ENCODE measurements at regions not wholly inside any gene's neighbourhood (a gene's known extent, or its start where the extent isn't known, plus 50 kb on each side); places are given as distances from the start of the nearest gene placed in this dataset.

DNA sequence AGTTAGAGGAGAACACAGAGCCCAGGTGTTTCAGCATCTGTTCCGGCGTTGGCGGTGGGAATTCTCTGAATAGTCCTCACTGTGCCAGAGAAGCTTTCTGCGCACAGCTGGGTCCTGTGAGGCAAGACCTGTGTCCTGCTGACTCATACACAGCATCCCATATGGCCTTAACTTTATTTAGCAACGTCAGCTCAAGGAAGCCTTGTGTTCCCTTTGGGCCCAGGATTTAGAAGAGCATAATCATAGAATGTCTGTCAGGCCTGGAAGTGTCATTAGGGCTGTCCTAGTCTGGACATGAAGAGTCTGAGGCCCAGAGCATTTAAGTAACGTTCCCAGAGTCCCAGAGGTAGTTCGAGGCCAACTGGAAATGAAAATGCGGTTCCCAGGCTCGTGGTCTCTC is 188.6 kb upstream of the DMRT1 start:
- H3K9me2 ChIP-seq (ENCODE audit: insufficient read depth): peaks cover 3% of the 10 kb centered on the region; the same call in 1 of the 2 replicates
- Mint-ChIP-seq H3K27me3 (ENCODE audit: insufficient read depth, low read depth, poor library complexity) (peaks cover 10% of the 10 kb centered on the region), H3K9me3 (no peaks in the 10 kb centered on the region), H3K36me3 (ENCODE audit: low read depth) (no peaks in the 10 kb centered on the region), H3K4me3 (no peak overlapping the region), H3K4me1 (peaks cover 71% of the 10 kb centered on the region), H3K27ac (0 out of 2 replicates have a peak overlapping the region, but pooled peaks have one; percentile 30)
- peaks cover 2% of the 10 kb centered on the region; the same call in 1 of the 2 replicates for H4K20me1 ChIP-seq (replicated peaks; ENCODE audit: insufficient read depth)
- H3K36me3 ChIP-seq (ENCODE audit: insufficient read depth): no peaks in the 10 kb centered on the region
- no peak for DNase-seq (ENCODE audit: low spot score)
- peaks cover 52% of the 10 kb centered on the region for H3K4me1 ChIP-seq (ENCODE audit: insufficient read depth)
- H3K79me2 ChIP-seq (replicated peaks; ENCODE audit: insufficient read depth): peaks cover 37% of the 10 kb centered on the region
- ATAC-seq: no peak
- H3K27ac ChIP-seq (ENCODE audit: low read depth): no peak overlapping the region
- no peak overlapping the region for H3K4me3 ChIP-seq
- H3F3A ChIP-seq (replicated peaks; ENCODE audit: low read depth): 0 out of 2 replicates have a peak, but pooled peaks cover 5% of the 10 kb centered on the region
- no peak overlapping the region for H3K4me2 ChIP-seq
- no peaks in the 10 kb centered on the region for H3K27me3 ChIP-seq (ENCODE audit: insufficient read depth)
- no peak overlapping the region for H2AFZ ChIP-seq
- TF ChIP-seq, protein P1, sequence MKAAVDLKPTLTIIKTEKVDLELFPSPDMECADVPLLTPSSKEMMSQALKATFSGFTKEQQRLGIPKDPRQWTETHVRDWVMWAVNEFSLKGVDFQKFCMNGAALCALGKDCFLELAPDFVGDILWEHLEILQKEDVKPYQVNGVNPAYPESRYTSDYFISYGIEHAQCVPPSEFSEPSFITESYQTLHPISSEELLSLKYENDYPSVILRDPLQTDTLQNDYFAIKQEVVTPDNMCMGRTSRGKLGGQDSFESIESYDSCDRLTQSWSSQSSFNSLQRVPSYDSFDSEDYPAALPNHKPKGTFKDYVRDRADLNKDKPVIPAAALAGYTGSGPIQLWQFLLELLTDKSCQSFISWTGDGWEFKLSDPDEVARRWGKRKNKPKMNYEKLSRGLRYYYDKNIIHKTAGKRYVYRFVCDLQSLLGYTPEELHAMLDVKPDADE (IDR thresholded peaks at IDR 0.05): no peak
- TF ChIP-seq, protein P2, sequence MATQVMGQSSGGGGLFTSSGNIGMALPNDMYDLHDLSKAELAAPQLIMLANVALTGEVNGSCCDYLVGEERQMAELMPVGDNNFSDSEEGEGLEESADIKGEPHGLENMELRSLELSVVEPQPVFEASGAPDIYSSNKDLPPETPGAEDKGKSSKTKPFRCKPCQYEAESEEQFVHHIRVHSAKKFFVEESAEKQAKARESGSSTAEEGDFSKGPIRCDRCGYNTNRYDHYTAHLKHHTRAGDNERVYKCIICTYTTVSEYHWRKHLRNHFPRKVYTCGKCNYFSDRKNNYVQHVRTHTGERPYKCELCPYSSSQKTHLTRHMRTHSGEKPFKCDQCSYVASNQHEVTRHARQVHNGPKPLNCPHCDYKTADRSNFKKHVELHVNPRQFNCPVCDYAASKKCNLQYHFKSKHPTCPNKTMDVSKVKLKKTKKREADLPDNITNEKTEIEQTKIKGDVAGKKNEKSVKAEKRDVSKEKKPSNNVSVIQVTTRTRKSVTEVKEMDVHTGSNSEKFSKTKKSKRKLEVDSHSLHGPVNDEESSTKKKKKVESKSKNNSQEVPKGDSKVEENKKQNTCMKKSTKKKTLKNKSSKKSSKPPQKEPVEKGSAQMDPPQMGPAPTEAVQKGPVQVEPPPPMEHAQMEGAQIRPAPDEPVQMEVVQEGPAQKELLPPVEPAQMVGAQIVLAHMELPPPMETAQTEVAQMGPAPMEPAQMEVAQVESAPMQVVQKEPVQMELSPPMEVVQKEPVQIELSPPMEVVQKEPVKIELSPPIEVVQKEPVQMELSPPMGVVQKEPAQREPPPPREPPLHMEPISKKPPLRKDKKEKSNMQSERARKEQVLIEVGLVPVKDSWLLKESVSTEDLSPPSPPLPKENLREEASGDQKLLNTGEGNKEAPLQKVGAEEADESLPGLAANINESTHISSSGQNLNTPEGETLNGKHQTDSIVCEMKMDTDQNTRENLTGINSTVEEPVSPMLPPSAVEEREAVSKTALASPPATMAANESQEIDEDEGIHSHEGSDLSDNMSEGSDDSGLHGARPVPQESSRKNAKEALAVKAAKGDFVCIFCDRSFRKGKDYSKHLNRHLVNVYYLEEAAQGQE (IDR thresholded peaks at IDR 0.05; ENCODE audit: unreplicated experiment): no peak
- TF ChIP-seq, protein P3, sequence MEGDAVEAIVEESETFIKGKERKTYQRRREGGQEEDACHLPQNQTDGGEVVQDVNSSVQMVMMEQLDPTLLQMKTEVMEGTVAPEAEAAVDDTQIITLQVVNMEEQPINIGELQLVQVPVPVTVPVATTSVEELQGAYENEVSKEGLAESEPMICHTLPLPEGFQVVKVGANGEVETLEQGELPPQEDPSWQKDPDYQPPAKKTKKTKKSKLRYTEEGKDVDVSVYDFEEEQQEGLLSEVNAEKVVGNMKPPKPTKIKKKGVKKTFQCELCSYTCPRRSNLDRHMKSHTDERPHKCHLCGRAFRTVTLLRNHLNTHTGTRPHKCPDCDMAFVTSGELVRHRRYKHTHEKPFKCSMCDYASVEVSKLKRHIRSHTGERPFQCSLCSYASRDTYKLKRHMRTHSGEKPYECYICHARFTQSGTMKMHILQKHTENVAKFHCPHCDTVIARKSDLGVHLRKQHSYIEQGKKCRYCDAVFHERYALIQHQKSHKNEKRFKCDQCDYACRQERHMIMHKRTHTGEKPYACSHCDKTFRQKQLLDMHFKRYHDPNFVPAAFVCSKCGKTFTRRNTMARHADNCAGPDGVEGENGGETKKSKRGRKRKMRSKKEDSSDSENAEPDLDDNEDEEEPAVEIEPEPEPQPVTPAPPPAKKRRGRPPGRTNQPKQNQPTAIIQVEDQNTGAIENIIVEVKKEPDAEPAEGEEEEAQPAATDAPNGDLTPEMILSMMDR (conservative IDR thresholded peaks at IDR 0.05; ENCODE audit: low read depth in 2 of 2): no peak
- TF ChIP-seq POLR2AphosphoS5 (IDR thresholded peaks at IDR 0.05; ENCODE audit: low read depth) (no peak), ZNF331 (CRISPR knock-in tag; IDR thresholded peaks at IDR 0.05; ENCODE audit: low read depth) (no peak), JUNB (IDR thresholded peaks at IDR 0.05; ENCODE audit: unreplicated experiment) (no peak)

DNA sequence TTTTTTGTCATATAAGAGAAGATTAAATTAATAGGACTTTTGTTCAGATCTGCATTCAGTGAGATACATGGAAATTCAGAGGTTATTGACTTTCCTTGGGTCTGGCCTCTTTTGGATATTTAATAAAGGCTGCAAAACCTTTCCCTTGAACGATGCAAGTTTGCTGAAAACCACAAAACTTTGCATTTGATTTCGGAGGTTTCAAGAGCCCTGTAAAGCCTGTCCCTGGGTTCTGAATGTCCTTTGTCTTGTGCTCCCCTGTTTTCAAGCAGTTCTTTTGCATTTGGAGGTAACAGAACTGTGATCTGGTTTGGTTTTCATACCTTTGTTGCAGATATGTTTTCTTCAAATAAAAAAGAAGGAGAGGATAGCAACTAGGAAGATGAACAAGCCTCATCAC is 188.1 kb upstream of the DMRT1 start:
- peaks cover 52% of the 10 kb centered on the region for H3K4me1 ChIP-seq (ENCODE audit: insufficient read depth)
- H3K4me3 ChIP-seq: no peak overlapping the region
- DNase-seq (ENCODE audit: low spot score) (no peak), ATAC-seq (no peak)
- peaks cover 2% of the 10 kb centered on the region; the same call in 1 of the 2 replicates for H4K20me1 ChIP-seq (replicated peaks; ENCODE audit: insufficient read depth)
- H3K9me2 ChIP-seq (ENCODE audit: insufficient read depth): peaks cover 3% of the 10 kb centered on the region; the same call in 1 of the 2 replicates
- H3K36me3 ChIP-seq (ENCODE audit: insufficient read depth): no peaks in the 10 kb centered on the region
- no peak overlapping the region for H2AFZ ChIP-seq
- TF ChIP-seq, protein P2 (IDR thresholded peaks at IDR 0.05; ENCODE audit: unreplicated experiment): no peak
- TF ChIP-seq STAT1 (IDR thresholded peaks at IDR 0.05; ENCODE audit: unreplicated experiment) (no peak), CREB1 (CRISPR knock-in tag; IDR thresholded peaks at IDR 0.05; ENCODE audit: low read depth) (no peak), ZNF331 (CRISPR knock-in tag; IDR thresholded peaks at IDR 0.05; ENCODE audit: low read depth) (no peak)
- TF ChIP-seq, protein P1 (IDR thresholded peaks at IDR 0.05): no peak
- peaks cover 71% of the 10 kb centered on the region for H3K4me1 Mint-ChIP-seq
- 0 out of 2 replicates have a peak, but pooled peaks cover 5% of the 10 kb centered on the region for H3F3A ChIP-seq (replicated peaks; ENCODE audit: low read depth)
- H3K4me2 ChIP-seq: no peak overlapping the region
- no peaks in the 10 kb centered on the region for H3K9me3 Mint-ChIP-seq
- H3K27ac ChIP-seq (ENCODE audit: low read depth): no peak overlapping the region
- H3K27me3 ChIP-seq (ENCODE audit: insufficient read depth): no peaks in the 10 kb centered on the region
- H3K4me3 Mint-ChIP-seq: no peak overlapping the region
- H3K79me2 ChIP-seq (replicated peaks; ENCODE audit: insufficient read depth): peaks cover 37% of the 10 kb centered on the region
- H3K27me3 Mint-ChIP-seq (ENCODE audit: insufficient read depth, low read depth, poor library complexity): peaks cover 10% of the 10 kb centered on the region
- H3K36me3 Mint-ChIP-seq (ENCODE audit: low read depth): no peaks in the 10 kb centered on the region
- H3K27ac Mint-ChIP-seq: no peak overlapping the region

Measured in GM23338 (cell line).